IPS-NIHi11 (cell line): ENCODE measurements at regions not wholly inside any gene's neighbourhood (a gene's known extent, or its start where the extent isn't known, plus 50 kb on each side); places are given as distances from the start of the nearest gene placed in this dataset.

ENCODE experiments used
- DNase-seq: peaks from one replicate; pipeline ENCODE4 v3.0.0; 2012; ENCODE audit warnings: mixed read lengths, low spot score

DNA sequence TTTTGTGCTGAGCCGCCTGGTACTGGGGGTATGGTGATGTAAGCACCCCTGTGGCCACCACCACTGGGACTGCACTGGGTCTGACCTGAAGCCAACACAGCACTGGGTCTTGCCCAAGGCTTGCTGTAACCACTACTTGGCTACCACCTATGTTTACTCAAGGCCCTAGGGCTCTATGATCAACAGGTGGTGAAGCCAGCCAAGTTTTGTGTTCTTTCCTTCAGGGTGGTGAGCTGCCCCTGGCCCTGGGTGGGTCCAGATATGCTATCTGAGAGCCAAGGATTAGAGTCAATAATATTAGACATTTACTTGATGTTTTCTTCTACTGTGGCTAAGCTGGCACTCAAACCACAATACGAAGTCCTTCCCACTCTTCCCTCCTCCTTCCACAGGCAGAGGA lies 55.1 kb upstream of the PAGE4 start:
- DNase-seq: no peak

DNA sequence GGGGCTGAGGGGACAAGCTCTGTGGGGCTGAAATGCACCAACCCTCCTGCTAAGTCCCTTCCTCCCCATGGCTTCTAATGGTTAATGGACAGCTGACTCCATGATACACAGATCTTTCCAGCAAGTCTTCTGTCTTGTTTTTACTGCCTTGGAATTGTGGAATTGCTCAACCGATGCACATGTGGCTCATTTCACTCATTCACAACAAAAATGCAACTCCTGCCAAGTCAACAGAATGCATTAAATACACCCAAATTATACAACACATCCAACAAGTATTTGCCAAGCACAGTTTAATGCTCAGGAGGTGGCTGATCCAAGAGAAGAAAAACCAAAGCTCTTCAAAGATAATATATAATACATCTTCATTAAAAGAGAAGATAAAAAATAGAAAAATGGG lies 61.9 kb upstream of the PAGE4 start:
- DNase-seq: no peak

DNA sequence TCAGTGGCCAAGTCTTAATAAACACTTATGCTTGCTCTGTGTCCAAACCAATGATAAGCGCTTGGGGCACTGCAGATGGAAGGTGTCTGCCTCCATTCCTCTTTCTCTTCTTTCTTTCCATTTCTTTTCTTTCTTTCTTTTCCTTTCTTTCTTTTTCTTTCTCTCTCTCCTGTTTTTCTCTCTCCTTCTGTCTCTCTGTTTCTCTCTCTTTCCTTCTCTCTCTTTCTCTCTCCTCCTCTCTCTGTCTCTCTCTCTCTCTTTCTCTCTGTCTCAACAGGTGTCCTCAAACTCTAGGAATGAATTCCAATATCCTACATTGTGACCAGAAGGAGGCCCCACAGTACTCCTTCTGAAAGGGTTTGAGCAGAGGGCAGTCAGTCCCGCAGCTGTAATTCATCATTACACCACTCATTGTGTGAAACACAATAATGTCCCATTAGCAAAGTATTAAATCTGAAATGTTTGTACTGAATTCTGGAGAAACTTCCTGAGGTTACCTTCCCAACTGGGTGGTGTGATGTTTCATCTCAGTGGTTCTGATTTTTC lies 66.5 kb upstream of the PAGE1 start:
- DNase-seq: peak; percentile 3

DNA sequence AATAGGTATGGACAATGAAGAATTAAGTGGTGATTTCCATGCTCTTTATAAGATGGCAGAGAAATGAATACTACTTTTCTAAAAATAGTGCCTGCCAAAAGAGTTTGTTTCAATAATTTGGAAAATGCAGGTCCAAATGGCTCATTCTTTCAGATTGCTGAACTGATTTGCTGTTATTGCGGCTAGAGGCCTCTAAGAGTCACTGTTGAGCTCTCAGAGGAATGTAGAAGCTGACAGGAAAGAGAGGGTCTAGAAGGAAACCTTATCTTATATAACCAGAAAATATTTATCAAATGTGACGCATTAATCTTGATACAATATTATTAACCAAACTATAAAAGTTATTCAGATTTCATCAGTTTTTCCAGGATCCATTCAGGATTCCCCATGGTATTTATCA lies 65.7 kb upstream of the PAGE1 start:
- peak; percentile 14 for DNase-seq

DNA sequence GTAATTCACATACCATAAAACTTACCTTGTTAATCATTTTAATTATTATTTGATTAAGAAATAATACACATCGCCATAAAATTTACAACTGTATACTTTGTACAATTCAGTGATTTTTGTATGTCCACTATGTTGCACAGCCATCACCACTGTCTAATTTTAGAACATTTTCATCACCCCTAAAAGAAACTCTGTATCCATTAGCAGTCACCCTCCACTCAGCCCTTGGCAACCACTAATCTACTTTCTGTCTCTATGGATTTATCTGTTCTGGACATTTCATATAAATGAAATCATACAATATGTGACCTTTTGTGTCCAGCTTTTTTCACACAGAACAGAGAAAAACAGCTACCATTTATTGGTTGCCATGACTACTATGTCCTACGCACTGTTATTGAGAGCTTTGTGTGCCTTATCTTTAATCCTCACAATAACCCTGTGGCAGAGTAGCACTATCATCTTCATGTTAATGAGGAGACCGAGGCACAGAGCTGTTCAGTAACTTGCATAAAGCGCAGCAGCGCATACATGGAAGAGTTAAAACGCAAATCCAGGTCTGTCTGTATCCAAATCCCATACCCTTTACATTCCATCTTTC lies 64.6 kb upstream of the PAGE1 start:
- DNase-seq: no peak

DNA sequence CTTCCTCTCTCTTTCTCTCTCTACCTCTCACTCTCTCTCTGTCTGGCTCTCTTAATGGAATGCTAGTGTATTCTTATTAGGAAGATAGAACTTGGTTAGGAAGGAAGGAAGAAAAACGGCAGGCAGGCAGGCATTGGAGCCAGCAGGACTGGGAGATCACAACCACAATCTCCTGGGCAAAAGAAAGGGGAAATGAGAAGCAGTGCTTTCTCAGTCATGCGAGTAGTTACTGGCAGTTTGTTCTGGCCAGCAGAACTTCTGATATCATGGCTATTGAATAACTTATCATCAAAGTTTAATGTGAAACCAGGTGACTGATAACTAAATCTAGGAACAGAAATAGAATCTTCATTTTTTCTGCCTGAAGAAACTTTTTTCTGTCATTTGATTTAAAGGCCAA lies 60.9 kb upstream of the PAGE1 start:
- DNase-seq: no peak

DNA sequence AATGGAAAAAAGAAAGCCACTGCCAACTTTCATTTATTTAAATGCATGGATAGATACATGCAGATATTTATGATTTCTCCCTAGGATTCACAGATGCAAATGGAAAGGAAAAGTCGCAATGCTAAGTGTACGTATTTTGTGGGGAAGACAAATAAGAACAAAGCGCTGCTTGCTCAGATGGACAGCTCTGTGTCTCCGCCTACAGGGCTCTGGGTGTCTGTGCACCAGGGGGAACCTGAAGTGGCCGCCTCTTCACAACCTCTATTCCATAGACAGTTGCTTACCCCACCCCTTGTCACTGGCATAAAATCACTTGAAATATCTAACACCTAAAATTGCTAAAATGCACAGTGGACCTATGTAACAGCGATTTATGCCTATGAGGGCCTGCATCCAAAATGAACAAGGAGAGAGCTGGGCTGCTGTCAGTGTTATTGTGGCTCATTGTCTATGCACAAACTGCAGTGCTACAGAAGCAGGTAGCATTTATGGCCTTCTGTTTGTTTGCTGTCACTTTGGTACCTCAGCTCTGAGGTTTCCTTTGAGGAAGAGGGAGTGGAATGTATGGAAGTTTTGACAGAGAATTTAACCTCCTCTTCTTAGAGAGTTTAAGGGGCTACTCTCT lies 58.6 kb upstream of the PAGE1 start:
- DNase-seq: peak; percentile 34

DNA sequence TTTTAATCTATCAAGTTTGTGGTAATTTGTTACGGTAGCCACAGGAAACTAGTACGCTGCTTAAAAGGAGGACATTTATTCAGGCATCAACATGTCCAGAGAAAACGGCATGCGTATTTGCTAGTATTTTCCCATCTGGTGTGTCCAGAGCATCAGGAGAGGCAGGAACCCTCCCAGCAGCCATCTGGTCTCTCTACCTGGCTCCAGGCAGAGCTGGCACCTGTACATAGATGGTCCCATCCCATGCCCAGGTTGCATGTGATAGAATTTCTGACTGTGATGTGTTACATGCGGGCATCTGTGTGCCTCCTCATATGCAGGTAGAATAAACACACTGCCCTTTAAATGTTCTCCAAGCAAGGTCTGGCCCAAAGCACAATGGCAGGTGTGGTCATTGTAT lies 57.9 kb upstream of the PAGE1 start:
- DNase-seq: no peak

DNA sequence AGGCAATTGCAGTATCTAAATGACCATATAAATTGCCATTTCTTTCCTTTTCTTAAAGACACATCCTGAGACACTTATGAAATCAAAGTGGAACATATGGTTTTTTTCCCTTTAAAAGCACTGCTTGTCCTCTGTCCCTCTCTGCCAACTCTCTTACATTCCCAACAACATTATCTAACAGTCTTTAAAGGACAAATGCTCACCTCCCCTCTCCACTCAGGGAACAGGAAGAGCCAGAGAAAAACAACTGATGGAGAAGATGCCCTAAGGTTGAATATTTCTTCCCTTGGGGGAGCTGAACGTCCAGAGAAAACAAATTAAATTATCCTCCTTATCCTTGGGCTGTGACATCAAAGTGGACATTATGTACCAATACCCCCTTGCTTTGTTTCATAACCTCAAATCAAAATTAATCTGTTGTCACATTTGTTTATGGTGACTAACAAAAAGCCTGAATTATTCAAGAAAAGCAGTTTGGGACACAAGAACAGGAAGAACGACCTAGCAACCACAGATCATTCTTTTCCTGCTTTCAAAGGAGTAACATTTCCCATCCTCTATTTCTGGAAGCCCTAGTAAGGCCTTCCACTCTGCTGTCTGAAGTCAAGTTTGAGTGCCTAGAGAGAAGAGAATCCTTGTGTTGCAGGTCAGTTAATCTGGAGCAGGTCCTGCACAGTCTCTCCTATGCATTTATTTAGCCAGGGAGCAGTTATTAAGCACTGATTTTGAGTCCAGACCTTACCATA lies 52.6 kb upstream of the PAGE1 start:
- DNase-seq: no peak

DNA sequence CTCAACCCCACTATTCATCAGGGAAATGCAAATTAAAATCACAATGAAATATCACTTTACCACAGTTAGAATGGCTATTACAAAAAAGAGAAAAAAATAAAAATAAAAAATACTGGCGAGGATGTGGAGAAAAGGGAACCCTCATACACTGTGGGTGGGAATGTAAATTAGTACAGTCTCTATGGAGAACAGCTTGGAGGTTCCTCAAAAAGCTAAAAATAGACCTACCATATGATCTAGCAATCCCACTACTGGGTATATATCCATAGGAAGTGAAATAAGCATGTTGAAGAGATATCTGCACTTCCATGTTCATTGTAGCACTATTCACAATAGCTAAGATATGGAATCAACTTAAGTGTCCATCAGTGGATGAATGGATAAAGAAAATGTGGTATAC lies 50.5 kb upstream of the PAGE1 start:
- DNase-seq: no peak
